ENCODE measurements at regions not wholly inside any gene's neighbourhood (a gene's known extent, or its start where the extent isn't known, plus 50 kb on each side); places are given as distances from the start of the nearest gene placed in this dataset.

DNA sequence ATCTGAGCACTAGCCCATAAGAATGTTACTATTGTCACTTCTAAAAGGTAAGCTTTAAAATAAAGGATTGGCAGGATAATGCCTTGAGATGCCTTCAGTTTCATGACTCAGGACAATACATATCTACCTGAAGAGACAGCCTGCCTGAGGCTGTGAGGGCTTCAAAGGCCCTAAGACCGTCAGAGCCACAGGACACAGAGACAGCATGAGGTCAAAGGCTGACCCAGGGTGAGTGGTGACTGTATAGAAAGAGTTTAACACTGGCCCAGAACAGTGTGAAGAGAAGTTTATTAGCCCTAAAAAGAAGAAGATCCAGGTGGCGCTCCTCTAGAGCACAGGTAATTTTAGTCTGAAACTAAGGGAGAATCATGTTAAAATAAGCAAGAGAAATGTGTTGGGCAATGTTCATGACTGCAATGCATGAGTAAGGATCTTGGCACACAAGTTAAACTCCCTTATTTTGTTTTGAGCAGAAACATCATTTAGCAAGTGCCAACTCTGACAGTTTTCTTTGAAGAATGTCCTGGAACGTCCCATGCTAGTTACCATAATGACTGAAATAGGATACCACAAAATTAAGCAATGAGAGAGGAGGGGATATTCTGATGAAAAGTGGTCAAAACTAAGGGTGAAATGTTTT, 78.1 kb upstream of the FAM110C start:
- intact Hi-C loops (cut with micrococcal nuclease) = no loop called here
- Histone ChIP-seq H3K27ac (ENCODE audit: low read length) (no peak overlapping the region), H3K4me1 (ENCODE audit: control insufficient read depth, insufficient read depth, low read length) (no peaks in the 10 kb centered on the region), H3K4me3 (ENCODE audit: low read length) (no peak overlapping the region), H3K27me3 (ENCODE audit: control insufficient read depth, insufficient read depth, low read length) (no peaks in the 10 kb centered on the region), H3K36me3 (ENCODE audit: control insufficient read depth, insufficient read depth, low read length) (no peaks in the 10 kb centered on the region), H3K9me3 (ENCODE audit: control insufficient read depth, insufficient read depth, low read length) (no peaks in the 10 kb centered on the region)
- no peak overlapping the region for H3K27ac Mint-ChIP-seq
- ATAC-seq (no peak), DNase-seq (no peak)
- no peak overlapping the region for H3K4me3 Mint-ChIP-seq
- peaks cover 16 to 41% of the 10 kb centered on the region in 2 donors for H3K27me3 Mint-ChIP-seq (ENCODE audit: low read depth in 2 of 2)
- H3K4me1 Mint-ChIP-seq = no peaks in the 10 kb centered on the region
- H3K36me3 Mint-ChIP-seq = no peaks in the 10 kb centered on the region
- TF ChIP-seq, protein P1, sequence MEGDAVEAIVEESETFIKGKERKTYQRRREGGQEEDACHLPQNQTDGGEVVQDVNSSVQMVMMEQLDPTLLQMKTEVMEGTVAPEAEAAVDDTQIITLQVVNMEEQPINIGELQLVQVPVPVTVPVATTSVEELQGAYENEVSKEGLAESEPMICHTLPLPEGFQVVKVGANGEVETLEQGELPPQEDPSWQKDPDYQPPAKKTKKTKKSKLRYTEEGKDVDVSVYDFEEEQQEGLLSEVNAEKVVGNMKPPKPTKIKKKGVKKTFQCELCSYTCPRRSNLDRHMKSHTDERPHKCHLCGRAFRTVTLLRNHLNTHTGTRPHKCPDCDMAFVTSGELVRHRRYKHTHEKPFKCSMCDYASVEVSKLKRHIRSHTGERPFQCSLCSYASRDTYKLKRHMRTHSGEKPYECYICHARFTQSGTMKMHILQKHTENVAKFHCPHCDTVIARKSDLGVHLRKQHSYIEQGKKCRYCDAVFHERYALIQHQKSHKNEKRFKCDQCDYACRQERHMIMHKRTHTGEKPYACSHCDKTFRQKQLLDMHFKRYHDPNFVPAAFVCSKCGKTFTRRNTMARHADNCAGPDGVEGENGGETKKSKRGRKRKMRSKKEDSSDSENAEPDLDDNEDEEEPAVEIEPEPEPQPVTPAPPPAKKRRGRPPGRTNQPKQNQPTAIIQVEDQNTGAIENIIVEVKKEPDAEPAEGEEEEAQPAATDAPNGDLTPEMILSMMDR (IDR thresholded peaks at IDR 0.05) = no peak
- 83% methylated on average over 3 of the region's 3 CpGs for WGBS (ENCODE audit: insufficient coverage)
- no peaks in the 10 kb centered on the region for H3K9me3 Mint-ChIP-seq

DNA sequence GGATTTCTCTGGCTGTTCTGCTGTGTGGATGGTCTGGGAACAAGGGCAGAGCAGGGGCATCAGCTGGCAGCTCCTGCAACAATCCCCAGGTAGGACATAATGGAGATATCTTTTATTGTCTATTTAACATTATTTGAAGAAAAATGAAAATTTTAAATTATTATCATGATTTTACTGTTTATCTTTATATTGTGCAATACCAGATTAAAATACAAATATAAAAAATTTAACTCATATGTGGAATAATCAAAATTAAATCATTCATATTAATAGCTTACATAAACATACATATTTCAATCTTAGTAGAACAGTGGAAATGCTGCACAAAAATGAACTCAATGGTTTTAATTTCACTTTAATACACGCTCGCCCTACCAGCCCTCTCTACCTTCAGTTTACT, 70.6 kb upstream of the FAM110C start:
- Mint-ChIP-seq H3K27me3 (ENCODE audit: low read depth in 2 of 2) (peaks cover 19 to 24% of the 10 kb centered on the region in 2 donors), H3K27ac (no peak overlapping the region), H3K9me3 (no peaks in the 10 kb centered on the region), H3K4me1 (peaks cover 6 to 8% of the 10 kb centered on the region in 2 donors), H3K4me3 (no peak overlapping the region), H3K36me3 (no peaks in the 10 kb centered on the region)
- no peak for ATAC-seq
- Histone ChIP-seq H3K4me1 (ENCODE audit: control insufficient read depth, insufficient read depth, low read length) (no peaks in the 10 kb centered on the region), H3K27ac (ENCODE audit: low read length) (no peak overlapping the region), H3K36me3 (ENCODE audit: control insufficient read depth, insufficient read depth, low read length) (no peaks in the 10 kb centered on the region), H3K9me3 (ENCODE audit: control insufficient read depth, insufficient read depth, low read length) (no peaks in the 10 kb centered on the region), H3K27me3 (ENCODE audit: control insufficient read depth, insufficient read depth, low read length) (peaks cover 10% of the 10 kb centered on the region), H3K4me3 (ENCODE audit: low read length) (no peak overlapping the region)
- intact Hi-C loops (cut with micrococcal nuclease) = no loop called here
- no CpG with 5 or more reads among the region's 2 CpGs for WGBS (ENCODE audit: insufficient coverage)
- TF ChIP-seq, protein P1 (IDR thresholded peaks at IDR 0.05) = no peak
- DNase-seq = no peak

DNA sequence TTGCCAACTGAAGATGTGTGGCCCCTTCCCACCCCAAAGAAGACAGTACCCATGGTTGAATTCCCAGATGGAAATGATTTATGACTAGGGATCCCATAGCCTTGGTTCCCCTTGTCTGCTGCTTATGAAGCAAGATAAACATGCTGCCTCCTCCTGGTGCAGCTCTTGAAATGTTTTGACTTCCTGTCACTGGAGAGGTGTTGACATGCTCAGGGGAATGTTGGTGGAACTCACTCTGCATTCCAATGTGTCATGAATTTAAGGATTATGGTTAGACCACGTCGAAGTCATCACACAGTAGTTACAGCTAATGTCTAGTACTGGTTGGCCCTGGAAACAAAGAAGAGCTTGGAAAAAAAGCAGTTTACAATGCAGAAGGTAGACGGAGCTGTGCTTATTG, 69.0 kb upstream of the FAM110C start:
- no peaks in the 10 kb centered on the region for H3K9me3 ChIP-seq (ENCODE audit: control insufficient read depth, insufficient read depth, low read length)
- H3K36me3 Mint-ChIP-seq = no peaks in the 10 kb centered on the region
- H3K27me3 ChIP-seq (ENCODE audit: control insufficient read depth, insufficient read depth, low read length) = peaks cover 10% of the 10 kb centered on the region
- H3K27ac ChIP-seq (ENCODE audit: low read length) = no peak overlapping the region
- WGBS (ENCODE audit: insufficient coverage) = 50% methylated on average over 3 of the region's 3 CpGs
- no peaks in the 10 kb centered on the region for H3K36me3 ChIP-seq (ENCODE audit: control insufficient read depth, insufficient read depth, low read length)
- H3K4me3 Mint-ChIP-seq = no peak overlapping the region
- no peak overlapping the region for H3K27ac Mint-ChIP-seq
- H3K9me3 Mint-ChIP-seq = no peaks in the 10 kb centered on the region
- TF ChIP-seq, protein P1 (IDR thresholded peaks at IDR 0.05) = no peak
- H3K4me1 Mint-ChIP-seq = peaks cover 6 to 8% of the 10 kb centered on the region in 2 donors
- H3K4me1 ChIP-seq (ENCODE audit: control insufficient read depth, insufficient read depth, low read length) = no peaks in the 10 kb centered on the region
- intact Hi-C loops (cut with micrococcal nuclease) = no loop called here
- H3K4me3 ChIP-seq (ENCODE audit: low read length) = no peak overlapping the region
- DNase-seq (no peak), ATAC-seq (no peak)
- H3K27me3 Mint-ChIP-seq (ENCODE audit: low read depth in 2 of 2) = peaks cover 16 to 19% of the 10 kb centered on the region in 2 donors

DNA sequence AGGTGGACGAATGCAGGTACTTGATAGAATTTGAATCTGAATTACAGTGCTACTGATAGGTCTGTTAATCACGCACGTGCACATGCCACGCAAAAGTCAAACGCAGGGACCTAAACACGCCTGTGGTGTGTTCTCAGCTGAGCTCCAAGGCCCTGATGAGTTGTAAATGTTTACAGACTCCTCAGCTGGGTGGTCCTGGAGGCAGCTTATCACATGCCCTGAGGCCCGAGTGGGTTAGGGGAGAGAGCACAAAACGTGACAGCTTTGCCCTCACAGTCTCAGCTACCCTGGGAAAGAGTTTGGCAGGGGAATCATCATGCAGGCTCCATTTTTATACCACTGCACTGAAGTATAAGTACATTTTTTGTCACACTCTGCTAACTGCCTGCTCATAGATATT, 68.3 kb upstream of the FAM110C start:
- H3K9me3 ChIP-seq (ENCODE audit: control insufficient read depth, insufficient read depth, low read length) = no peaks in the 10 kb centered on the region

More for the DNA sequence above, 68.3 kb upstream of the FAM110C start:
- H3K27ac ChIP-seq (ENCODE audit: low read length) = no peak overlapping the region
- H3K4me1 ChIP-seq (ENCODE audit: control insufficient read depth, insufficient read depth, low read length) = no peaks in the 10 kb centered on the region
- WGBS (ENCODE audit: insufficient coverage) = 82% methylated on average over 8 of the region's 8 CpGs
- TF ChIP-seq, protein P1 (IDR thresholded peaks at IDR 0.05) = no peak
- H3K4me1 Mint-ChIP-seq = peaks cover 6 to 8% of the 10 kb centered on the region in 2 donors
- H3K27ac Mint-ChIP-seq = no peak overlapping the region
- no peak overlapping the region for H3K4me3 Mint-ChIP-seq
- no peak overlapping the region for H3K4me3 ChIP-seq (ENCODE audit: low read length)
- no peak for DNase-seq
- intact Hi-C loops (cut with micrococcal nuclease) = no loop called here
- no peaks in the 10 kb centered on the region for H3K9me3 Mint-ChIP-seq
- ATAC-seq = no peak
- peaks cover 12% of the 10 kb centered on the region for H3K27me3 ChIP-seq (ENCODE audit: control insufficient read depth, insufficient read depth, low read length)
- peaks cover 12 to 19% of the 10 kb centered on the region in 2 donors for H3K27me3 Mint-ChIP-seq (ENCODE audit: low read depth in 2 of 2)
- H3K36me3 ChIP-seq (ENCODE audit: control insufficient read depth, insufficient read depth, low read length) = no peaks in the 10 kb centered on the region
- no peaks in the 10 kb centered on the region for H3K36me3 Mint-ChIP-seq
